Endodermal cell (in vitro differentiated cells): ENCODE measurements at regions not wholly inside any gene's neighbourhood (a gene's known extent, or its start where the extent isn't known, plus 50 kb on each side); places are given as distances from the start of the nearest gene placed in this dataset.
A peak's percentile ranks its signal among the peaks of the same experiment; 100 is the strongest.

Source experiments
- DNase-seq: peaks from one replicate; pipeline ENCODE4 v3.0.0-alpha.2; 2017
- H3K27ac ChIP-seq: 2 replicates; pipeline ENCODE4 v1.5.1; 2013; ENCODE audit warnings: mild to moderate bottlenecking, low read depth, low read length, moderate library complexity
- H3K27me3 ChIP-seq: 2 replicates; pipeline ENCODE4 v1.6.1; 2013; ENCODE audit warnings: mild to moderate bottlenecking, low read length, moderate library complexity; ENCODE audit not compliant: insufficient read depth, control insufficient read depth, poor library complexity, severe bottlenecking
- H3K36me3 ChIP-seq: 2 replicates; pipeline ENCODE4 v1.7.0; 2013; ENCODE audit warnings: mild to moderate bottlenecking, low read length, moderate library complexity; ENCODE audit not compliant: control insufficient read depth, insufficient read depth
- H3K4me1 ChIP-seq: one replicate; pipeline ENCODE4 v1.7.0; 2013; ENCODE audit warnings: low read length; ENCODE audit not compliant: control insufficient read depth, insufficient read depth
- H3K4me3 ChIP-seq: 2 replicates; pipeline ENCODE4 v1.5.1; 2013; ENCODE audit warnings: mild to moderate bottlenecking, low read length, moderate library complexity
- H3K9ac ChIP-seq: 2 replicates; pipeline ENCODE4 v1.6.1; 2013; ENCODE audit warnings: mild to moderate bottlenecking, low read length, moderate library complexity; ENCODE audit not compliant: poor library complexity, severe bottlenecking; ENCODE audit errors: extremely low read depth
- H3K9me3 ChIP-seq: 2 replicates; pipeline ENCODE4 v1.6.1; 2013; ENCODE audit warnings: mild to moderate bottlenecking, low read length, moderate library complexity; ENCODE audit not compliant: control insufficient read depth
- H3K27ac Mint-ChIP-seq: 2 replicates; pipeline ENCODE4 v1.8.0; 2020; ENCODE audit warnings: mixed read lengths
- H3K27me3 Mint-ChIP-seq: 2 replicates; pipeline ENCODE4 v1.8.0; 2021; ENCODE audit warnings: mild to moderate bottlenecking, mixed read lengths; ENCODE audit not compliant: insufficient read depth
- H3K36me3 Mint-ChIP-seq: 2 replicates; pipeline ENCODE4 v1.8.0; 2020; ENCODE audit warnings: low read depth, mixed read lengths
- H3K4me1 Mint-ChIP-seq: 2 replicates; pipeline ENCODE4 v1.8.0; 2020; ENCODE audit warnings: mixed read lengths
- H3K4me3 Mint-ChIP-seq: 2 replicates; pipeline ENCODE4 v1.8.0; 2020; ENCODE audit warnings: mild to moderate bottlenecking, moderate library complexity, mixed read lengths
- H3K9me3 Mint-ChIP-seq: 2 replicates; pipeline ENCODE4 v1.8.0; 2020; ENCODE audit warnings: mild to moderate bottlenecking, mixed read lengths
- CTCF ChIP-seq: fragments of 200-600 bp; sonication (generic); conservative IDR thresholded peaks from 2 replicates; pipeline ENCODE4 v1.5.0; 2021; ENCODE audit warnings: antibody characterized with exemption, mild to moderate bottlenecking
- WGBS, 2 experiments: methylation state at CpG; one replicate each; pipeline versions ENCODE4 v1.1.5 to v1.1.7; 2013; ENCODE audit warnings: missing lambda C conversion rate in 2 of 2, mixed read lengths in 1 of 2; ENCODE audit not compliant: insufficient coverage in 1 of 2, insufficient read length in 1 of 2; 5-methylcytosine and 5-hydroxymethylcytosine counted together

- H3K9me3 Mint-ChIP-seq: no peaks in the 10 kb centered on the region
- no peak for DNase-seq
- H3K36me3 Mint-ChIP-seq: no peaks in the 10 kb centered on the region
- 80 to 100% methylated on average over 1 of the region's 1 CpG for WGBS, 2 experiments
- Histone ChIP-seq H3K9me3 (no peaks in the 10 kb centered on the region), H3K27ac (no peak overlapping the region), H3K36me3 (no peaks in the 10 kb centered on the region), H3K4me1 (no peaks in the 10 kb centered on the region), H3K4me3 (no peak overlapping the region), H3K9ac (no peak overlapping the region), H3K27me3 (no peaks in the 10 kb centered on the region)
- H3K4me1 Mint-ChIP-seq: no peaks in the 10 kb centered on the region
- no peak overlapping the region for H3K4me3 Mint-ChIP-seq
- H3K27ac Mint-ChIP-seq: no peak overlapping the region
- no peaks in the 10 kb centered on the region for H3K27me3 Mint-ChIP-seq
- TF ChIP-seq CTCF: peak; percentile 40
Measured at GRCh38 chr20:39893003-39893685, 795.9 kb downstream of the MAFB start.

- no peaks in the 10 kb centered on the region for H3K9me3 Mint-ChIP-seq
- 78 to 90% methylated on average over 1 of the region's 1 CpG for WGBS, 2 experiments
- Histone ChIP-seq H3K27me3 (no peaks in the 10 kb centered on the region), H3K4me1 (no peaks in the 10 kb centered on the region), H3K36me3 (no peaks in the 10 kb centered on the region), H3K27ac (no peak overlapping the region), H3K4me3 (no peak overlapping the region), H3K9ac (no peak overlapping the region), H3K9me3 (no peaks in the 10 kb centered on the region)
- H3K36me3 Mint-ChIP-seq: no peaks in the 10 kb centered on the region
- H3K27ac Mint-ChIP-seq: no peak overlapping the region
- peaks cover 3% of the 10 kb centered on the region for H3K4me1 Mint-ChIP-seq
- DNase-seq: no peak
- H3K27me3 Mint-ChIP-seq: no peaks in the 10 kb centered on the region
- H3K4me3 Mint-ChIP-seq: no peak overlapping the region
- no peak for TF ChIP-seq CTCF
Measured at GRCh38 chr20:39890697-39891096, 798.3 kb downstream of the MAFB start.

GRCh38 chr20:39888310-39888709, 800.7 kb downstream of the MAFB start:
- no peaks in the 10 kb centered on the region for H3K9me3 Mint-ChIP-seq
- Histone ChIP-seq H3K9me3 (peaks cover under 1% of the 10 kb centered on the region), H3K27ac (no peak overlapping the region), H3K27me3 (no peaks in the 10 kb centered on the region), H3K4me3 (no peak overlapping the region), H3K4me1 (no peaks in the 10 kb centered on the region), H3K36me3 (no peaks in the 10 kb centered on the region), H3K9ac (no peak overlapping the region)
- H3K27ac Mint-ChIP-seq: no peak overlapping the region
- 84 to 100% methylated on average over 2 of the region's 2 CpGs for WGBS, 2 experiments
- H3K36me3 Mint-ChIP-seq: no peaks in the 10 kb centered on the region
- no peak overlapping the region for H3K4me3 Mint-ChIP-seq
- H3K27me3 Mint-ChIP-seq: no peaks in the 10 kb centered on the region
- no peak for TF ChIP-seq CTCF
- DNase-seq: no peak
- peaks cover 3% of the 10 kb centered on the region for H3K4me1 Mint-ChIP-seq
